Epithelial cell of proximal tubule (primary cell): ENCODE measurements at regions not wholly inside any gene's neighbourhood (a gene's known extent, or its start where the extent isn't known, plus 50 kb on each side); places are given as distances from the start of the nearest gene placed in this dataset.

Experiments
- DNase-seq: peaks from one replicate; pipeline ENCODE4 v3.0.0-alpha.2; 2011; ENCODE audit warnings: low read depth
- H3K4me3 ChIP-seq: 2 replicates; pipeline ENCODE4 v1.5.1; 2011; ENCODE audit warnings: low read depth, mild to moderate bottlenecking, low read length
- CTCF ChIP-seq: conservative IDR thresholded peaks from 2 replicates; pipeline ENCODE4 v1.5.1; 2012; ENCODE audit warnings: low read depth, mild to moderate bottlenecking, low read length

GRCh38 chr18:45167631-45168280 lies 447.5 kb upstream of the SLC14A2 start:
- DNase-seq: no peak
- H3K4me3 ChIP-seq: no peak overlapping the region
- TF ChIP-seq CTCF: no peak

GRCh38 chr18:45168866-45169600 lies 446.2 kb upstream of the SLC14A2 start:
- DNase-seq: no peak
- no peak overlapping the region for H3K4me3 ChIP-seq

GRCh38 chr18:45169610-45170009 lies 445.7 kb upstream of the SLC14A2 start:
- peak; percentile 64 for DNase-seq
- H3K4me3 ChIP-seq: no peak overlapping the region
- TF ChIP-seq CTCF: no peak

More at GRCh38 chr18:45168866-45169600, 446.2 kb upstream of the SLC14A2 start:
- no peak for TF ChIP-seq CTCF

- TF ChIP-seq CTCF: no peak
- H3K4me3 ChIP-seq: no peak overlapping the region
- DNase-seq: no peak
Measured at GRCh38 chr18:45171679-45172191, 443.5 kb upstream of the SLC14A2 start.

- no peak for DNase-seq
- TF ChIP-seq CTCF: no peak
- H3K4me3 ChIP-seq: no peak overlapping the region
Measured at GRCh38 chr18:45173327-45173726, 441.9 kb upstream of the SLC14A2 start.

GRCh38 chr18:45173799-45174519 lies 441.3 kb upstream of the SLC14A2 start:
- TF ChIP-seq CTCF: no peak
- H3K4me3 ChIP-seq: no peak overlapping the region
- no peak for DNase-seq
